PFSK-1 (cell line): ENCODE measurements at regions not wholly inside any gene's neighbourhood (a gene's known extent, or its start where the extent isn't known, plus 50 kb on each side); places are given as distances from the start of the nearest gene placed in this dataset.

Experiments
- POLR2AphosphoS5 ChIP-seq: IDR thresholded peaks from 2 replicates; pipeline ENCODE4 v1.6.1; 2012; ENCODE audit warnings: low read depth, mild to moderate bottlenecking, control low read depth, low read length, moderate library complexity
- SIN3A ChIP-seq: IDR thresholded peaks from 2 replicates; pipeline ENCODE4 v1.6.1; 2012; ENCODE audit warnings: mild to moderate bottlenecking, low read length, moderate library complexity, borderline replicate concordance; ENCODE audit not compliant: insufficient read depth
- TAF1 ChIP-seq: IDR thresholded peaks from 2 replicates; pipeline ENCODE4 v1.6.1; 2012; ENCODE audit warnings: low read length, control low read depth, borderline replicate concordance; ENCODE audit not compliant: insufficient read depth

- TF ChIP-seq POLR2AphosphoS5 (no peak), TAF1 (no peak), SIN3A (no peak)
These were observed 489.4 kb upstream of the CADM1 start for GRCh38 chr11:115993590-115993989.
